CMK (cell line): ENCODE measurements at regions not wholly inside any gene's neighbourhood (a gene's known extent, or its start where the extent isn't known, plus 50 kb on each side); places are given as distances from the start of the nearest gene placed in this dataset.

Experiments used
- DNase-seq: peaks from one replicate; pipeline ENCODE4 v3.0.0-alpha.2; 2010; ENCODE audit warnings: low read depth

- no peak for DNase-seq
These were observed 52.8 kb downstream of the FAM43A start for GRCh38 chr3:194738254-194739093.

DNA sequence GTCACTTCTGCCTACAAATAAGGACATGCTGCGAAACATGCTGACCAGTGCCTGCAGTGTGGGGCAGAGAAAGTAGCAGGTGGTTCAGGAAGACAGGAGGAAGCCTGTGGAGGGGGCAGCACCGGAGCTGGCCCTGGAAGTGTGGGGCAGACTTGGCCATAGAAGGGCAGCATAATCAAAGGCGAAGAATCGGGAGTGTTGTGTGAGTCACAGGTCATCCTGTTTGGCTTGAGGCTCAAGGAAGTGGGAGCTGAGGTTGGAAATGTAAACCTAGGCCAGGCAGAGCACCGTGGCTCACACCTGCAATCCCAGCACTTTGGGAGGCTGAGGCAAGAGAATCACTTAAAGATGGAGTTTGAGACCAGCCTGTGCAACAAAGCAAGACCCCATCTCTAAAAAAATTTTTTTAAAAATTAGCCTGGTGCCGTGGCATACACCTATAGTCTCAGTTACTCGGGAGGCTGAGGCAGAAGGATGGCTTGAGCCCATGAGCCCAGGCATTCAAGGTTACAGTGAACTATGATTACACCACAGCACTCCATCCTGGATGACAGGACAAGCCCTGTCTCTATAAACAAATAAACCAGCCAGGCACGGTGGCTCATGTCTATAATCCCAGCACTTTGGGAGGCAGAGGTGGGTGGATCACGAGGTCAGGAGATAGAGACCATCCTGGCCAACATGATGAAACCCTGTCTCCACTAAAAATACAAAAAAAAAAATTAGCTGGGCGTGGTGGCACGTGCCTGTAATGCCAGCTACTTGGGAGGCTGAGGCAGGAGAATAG, 54.0 kb downstream of the FAM43A start:
- DNase-seq: no peak

DNA sequence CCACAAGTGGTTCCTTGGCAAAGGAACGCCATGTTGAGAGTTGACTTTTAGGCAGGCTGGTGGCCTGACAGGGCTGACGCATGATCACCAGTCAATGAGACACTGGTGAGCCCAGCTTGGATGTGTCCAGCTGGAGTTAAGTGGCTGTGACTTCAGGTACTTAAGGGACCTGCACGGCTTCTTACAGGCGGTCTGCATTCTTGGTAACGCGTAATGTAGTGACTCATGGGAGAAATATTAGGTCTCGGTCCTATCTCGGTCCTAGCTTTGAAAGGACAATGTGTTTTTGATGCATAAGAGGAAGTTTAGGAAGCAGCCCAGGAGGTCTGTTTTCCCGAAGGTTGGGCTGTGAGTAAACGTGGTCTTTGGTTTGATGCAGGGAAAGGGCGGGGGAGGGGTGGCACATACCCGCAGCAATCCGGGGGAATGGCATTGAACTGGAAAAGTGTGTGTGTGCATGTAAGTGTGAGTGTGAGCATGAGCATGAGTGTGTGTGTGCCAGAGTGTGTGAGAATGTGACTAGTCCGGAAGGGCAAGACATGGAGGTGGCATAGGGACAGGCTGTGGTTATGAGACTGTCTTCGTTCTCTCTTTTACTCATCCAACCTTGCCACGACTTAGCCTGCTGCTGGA, 55.3 kb downstream of the FAM43A start:
- DNase-seq: no peak

- no peak for DNase-seq
These were observed 56.2 kb downstream of the FAM43A start for GRCh38 chr3:194741916-194742315.

- DNase-seq: no peak
These were observed 59.1 kb downstream of the FAM43A start for GRCh38 chr3:194744826-194745225.

- no peak for DNase-seq
These were observed 59.9 kb downstream of the FAM43A start for GRCh38 chr3:194745422-194746184.

GRCh38 chr3:194748225-194748624, 62.5 kb downstream of the FAM43A start:
- DNase-seq: no peak

DNA sequence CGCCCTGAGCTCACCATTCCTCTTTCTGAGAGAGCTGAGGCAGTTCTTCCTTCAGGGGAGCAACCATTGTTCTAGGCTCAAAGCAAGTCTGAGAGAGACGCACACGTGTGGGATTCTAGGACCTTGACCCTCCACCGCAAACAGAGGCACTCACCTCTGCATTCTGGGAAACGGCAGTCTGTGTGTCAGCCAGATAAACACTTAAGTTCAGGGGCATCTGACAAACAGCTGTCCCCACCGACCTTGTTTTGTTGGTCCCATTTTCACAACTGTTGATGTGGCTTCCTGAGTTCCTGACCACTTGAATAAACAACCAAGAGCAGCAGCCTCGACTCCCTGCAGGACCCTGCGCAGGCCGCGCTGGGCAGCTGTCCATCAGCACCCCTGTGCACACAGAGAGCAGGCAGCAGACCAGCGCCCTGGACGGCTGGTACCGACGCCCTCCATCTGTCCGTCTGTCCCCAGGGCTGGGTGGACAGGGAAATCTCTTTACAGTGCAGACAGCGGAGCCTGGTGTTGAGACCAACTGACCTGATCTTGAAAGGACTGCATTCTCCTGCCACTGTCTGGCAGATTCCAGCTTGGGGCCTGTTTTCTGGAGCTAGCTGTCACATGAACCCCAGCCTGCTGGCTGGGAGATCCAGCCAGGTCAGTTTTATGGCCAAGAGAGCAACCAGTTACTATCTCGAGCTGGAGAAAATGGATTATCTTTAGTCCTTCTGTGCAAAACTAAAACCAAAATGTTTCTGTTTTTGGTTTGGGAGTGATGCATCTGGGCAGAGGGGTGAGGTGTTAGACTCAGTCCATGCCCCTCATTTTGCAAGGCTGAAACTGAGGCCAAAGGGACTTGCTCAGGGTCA, 64.2 kb downstream of the FAM43A start:
- no peak for DNase-seq

GRCh38 chr3:194750491-194750828, 64.8 kb downstream of the FAM43A start:
- DNase-seq: no peak

DNA sequence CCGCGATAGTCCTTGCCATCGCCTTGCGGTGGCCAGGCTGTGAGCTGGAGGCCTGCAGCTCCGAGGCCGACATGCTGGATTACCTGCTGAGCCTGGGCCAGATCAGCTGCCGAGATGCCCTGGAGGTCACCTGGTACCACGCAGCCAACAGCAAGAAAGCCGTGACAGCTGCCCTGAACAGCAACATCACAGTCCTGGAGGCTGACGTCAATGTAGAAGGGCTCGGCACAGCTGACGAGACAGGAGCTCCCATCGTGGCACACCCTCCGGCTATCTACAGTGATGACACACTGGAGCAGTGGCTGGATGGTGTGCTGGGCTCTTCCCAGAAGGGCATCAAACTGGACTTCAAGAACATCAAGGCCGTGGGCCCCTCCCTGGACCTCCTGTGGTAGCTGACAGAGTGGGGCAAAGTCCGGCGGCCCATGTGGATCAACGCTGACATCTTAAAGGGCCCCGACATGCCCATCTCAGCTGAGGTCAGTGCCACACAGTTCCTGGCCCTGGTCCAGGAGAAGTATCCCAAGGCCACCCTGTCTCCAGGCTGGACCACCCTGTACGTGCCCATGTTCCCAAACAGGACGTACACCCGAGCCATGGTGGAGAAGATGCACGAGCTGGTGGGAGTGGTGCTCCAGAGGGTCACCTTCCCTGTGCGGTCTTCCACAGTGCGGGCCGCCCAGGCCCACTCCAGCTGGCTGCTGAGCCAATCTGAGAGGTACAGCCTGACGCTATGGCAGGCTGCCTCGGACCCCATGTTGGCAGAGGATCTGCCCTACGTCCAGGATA, 70.2 kb downstream of the FAM43A start:
- DNase-seq: no peak

DNA sequence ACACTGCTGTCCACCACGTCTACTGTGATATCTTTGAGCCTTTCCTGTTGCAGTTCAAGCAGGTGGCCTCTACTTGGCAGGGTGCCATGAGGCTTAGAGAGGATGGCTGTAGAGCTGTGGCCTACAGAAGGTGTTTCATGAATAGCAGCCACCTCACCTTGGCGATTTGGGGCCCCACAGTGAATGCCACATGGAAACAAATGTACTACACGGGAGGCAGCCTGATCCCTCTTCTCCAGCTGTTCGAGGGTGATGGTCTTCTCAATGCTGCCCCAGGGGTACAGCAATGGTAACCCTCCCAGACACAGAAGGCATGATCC, 70.7 kb downstream of the FAM43A start:
- DNase-seq: no peak

GRCh38 chr3:194756791-194757325, 71.2 kb downstream of the FAM43A start:
- DNase-seq: no peak

DNA sequence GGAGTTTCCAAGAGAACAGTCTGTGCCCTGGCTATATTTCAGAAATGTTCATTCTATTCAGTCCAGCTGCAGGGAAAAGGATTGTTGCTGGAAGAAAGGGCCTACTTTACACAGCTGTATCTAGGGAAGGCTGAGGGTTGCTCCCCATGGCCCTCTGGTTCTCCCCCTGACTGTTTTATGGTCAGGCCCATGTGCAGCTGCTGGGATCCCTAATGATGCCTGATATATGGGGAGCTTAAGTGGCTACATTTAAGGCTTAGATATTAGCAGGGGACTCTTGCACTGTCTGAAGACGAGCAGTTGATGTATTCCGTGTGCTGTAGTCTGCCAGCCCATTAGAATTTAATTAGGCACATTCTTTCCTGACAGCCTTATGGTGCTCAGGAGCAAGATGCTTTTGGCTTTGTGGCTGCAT, 72.0 kb downstream of the FAM43A start:
- DNase-seq: no peak

DNA sequence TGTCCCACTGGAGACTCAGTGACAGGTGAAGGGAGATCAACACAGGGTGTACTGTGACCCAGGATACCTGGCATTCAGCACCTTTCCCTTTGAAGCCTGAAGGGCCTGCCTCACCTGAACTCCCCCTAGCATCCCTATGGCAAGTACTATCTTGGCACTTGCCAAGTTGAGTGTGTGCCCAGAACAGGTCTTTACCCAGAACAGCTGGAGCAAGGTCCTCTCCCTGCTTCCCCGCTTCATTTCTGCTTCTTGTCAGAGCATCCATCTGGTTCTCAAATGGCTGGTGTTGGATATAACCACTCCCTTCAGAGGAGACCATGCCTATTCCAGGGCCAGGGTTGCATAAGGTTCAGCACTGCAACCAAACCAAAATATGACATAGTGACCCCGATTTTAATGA, 73.0 kb downstream of the FAM43A start:
- no peak for DNase-seq

DNA sequence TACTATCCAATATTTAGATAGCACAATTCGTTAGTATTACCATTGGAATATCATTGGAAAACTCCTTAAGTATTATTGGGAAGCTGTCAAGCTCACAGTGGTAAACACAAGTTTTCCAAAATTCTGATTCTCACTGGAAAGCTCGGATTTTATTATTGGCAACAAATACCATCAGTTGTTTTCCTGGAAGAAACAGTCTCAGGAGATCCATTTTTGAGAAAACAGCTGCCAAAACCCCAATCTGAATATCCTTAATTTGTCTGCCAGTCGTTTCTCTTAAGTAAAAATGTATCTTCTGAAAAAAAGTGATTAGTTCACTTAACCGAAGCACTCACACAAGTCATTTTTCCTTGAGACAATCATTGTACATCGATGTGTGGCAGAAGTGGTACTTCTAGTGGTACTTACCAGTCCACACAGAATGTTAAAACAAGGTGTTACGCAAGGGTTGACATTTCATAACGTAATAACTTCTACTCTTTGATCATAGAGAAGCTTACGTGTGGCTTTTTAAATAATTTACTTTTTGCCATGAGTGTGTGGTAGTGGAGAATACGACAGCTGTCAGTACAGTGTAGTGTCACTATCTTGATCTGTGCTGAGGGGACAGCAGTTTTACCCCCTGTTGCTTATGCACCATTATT, 74.9 kb downstream of the FAM43A start:
- DNase-seq: no peak

DNA sequence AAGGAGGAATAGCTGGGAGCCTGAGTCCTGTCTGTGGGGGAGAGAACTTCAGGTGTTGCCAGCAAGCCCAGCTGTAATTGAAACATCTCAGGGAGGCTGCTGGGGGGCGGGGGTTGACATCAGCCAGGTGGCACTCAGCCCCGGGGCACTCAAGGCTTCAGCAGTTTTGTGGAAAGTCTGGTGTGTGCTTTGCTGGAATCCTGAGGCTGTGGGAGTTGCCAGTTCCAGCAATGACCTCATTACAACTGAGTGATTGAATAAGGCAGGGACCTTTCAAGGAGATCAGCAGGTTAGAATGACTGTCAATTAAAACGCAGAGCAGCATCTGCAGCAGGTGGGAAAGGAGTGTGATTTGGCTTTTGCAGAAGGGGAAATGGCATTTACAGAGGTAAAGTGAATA, 75.7 kb downstream of the FAM43A start:
- DNase-seq: no peak

DNA sequence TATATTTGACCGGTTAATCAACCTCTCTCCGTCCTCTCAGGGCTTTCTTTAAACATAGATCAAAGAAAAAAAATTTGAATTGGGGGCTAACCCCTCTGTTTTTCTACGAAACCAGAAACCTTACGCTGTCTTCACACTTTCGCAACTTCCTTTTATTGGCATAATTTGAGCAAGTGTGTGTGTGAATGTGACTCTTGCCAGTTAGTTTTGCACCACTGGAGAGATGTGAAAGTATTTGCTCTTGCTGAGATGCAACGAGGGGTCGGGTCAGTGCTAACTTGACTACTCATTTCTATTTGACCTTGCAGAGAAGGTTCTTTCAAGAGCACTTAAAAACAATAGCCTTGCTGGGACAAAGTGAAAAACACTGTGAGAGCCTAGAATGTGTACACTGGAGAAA, 81.2 kb downstream of the FAM43A start:
- DNase-seq: no peak

- no peak for DNase-seq
These were observed 81.9 kb downstream of the FAM43A start for GRCh38 chr3:194767446-194768207.

DNA sequence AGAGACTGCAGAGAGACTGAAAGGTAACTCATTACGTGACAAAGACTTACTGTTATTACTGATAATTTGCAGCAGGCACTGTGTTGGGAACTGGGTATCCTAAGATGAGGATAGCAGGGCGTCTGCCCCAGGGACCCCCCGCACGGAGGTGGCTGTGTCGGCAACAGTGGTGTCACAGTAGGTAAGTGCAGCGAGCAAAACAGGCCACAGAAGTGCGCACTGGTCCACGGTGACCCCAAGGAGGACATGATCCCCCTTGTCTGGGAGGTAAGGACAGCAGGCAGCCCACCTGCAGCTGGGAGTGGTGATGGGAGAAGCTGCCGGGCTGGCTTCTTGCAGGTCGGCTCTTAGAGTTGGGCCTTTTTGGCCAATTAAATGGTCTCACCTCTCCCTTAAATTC, 82.9 kb downstream of the FAM43A start:
- no peak for DNase-seq
